HUES6 (cell line): ENCODE measurements at regions not wholly inside any gene's neighbourhood (a gene's known extent, or its start where the extent isn't known, plus 50 kb on each side); places are given as distances from the start of the nearest gene placed in this dataset.
A peak's percentile ranks its signal among the peaks of the same experiment; 100 is the strongest.

Experiments used
- H3K27ac ChIP-seq: 2 replicates; pipeline ENCODE4 v1.7.0; 2013; ENCODE audit warnings: low read depth, mild to moderate bottlenecking, low read length, inconsistent platforms
- H3K27me3 ChIP-seq: 2 replicates; pipeline ENCODE4 v1.6.1; 2013; ENCODE audit warnings: low read length; ENCODE audit not compliant: control insufficient read depth, insufficient read depth
- H3K36me3 ChIP-seq: 2 replicates; pipeline ENCODE4 v1.6.1; 2013; ENCODE audit warnings: low read length; ENCODE audit not compliant: control insufficient read depth, insufficient read depth
- H3K4me1 ChIP-seq: 2 replicates; pipeline ENCODE4 v1.6.1; 2013; ENCODE audit warnings: low read length; ENCODE audit not compliant: control insufficient read depth, insufficient read depth
- H3K4me3 ChIP-seq: 2 replicates; pipeline ENCODE4 v1.5.1; 2013; ENCODE audit warnings: low read depth, low read length
- H3K9ac ChIP-seq: one replicate; pipeline ENCODE4 v1.6.1; 2013; ENCODE audit warnings: mild to moderate bottlenecking, low read length
- H3K9me3 ChIP-seq: 2 replicates; pipeline ENCODE4 v1.6.1; 2013; ENCODE audit warnings: low read depth, low read length; ENCODE audit not compliant: control insufficient read depth, insufficient read depth

DNA sequence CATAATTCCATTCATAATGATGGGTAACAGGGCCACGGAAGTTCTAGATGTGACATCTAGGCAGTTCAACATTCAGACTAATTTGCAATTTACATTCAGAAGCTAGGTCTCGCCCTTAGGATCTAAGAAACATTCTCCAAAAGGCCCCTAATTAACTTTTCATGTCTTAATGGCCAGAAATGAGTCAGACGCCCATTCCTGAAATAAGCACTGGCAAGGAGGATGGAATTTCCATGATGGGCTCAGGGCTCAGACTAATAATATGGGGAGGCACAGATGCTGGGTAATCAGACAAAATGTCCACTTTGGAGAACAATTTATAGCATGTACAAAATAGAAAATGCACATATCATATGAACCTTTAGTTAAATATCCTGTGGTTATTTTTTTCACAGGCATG is 102.8 kb upstream of the RPS6KA3 start:
- H3K9me3 ChIP-seq = no peaks in the 10 kb centered on the region

GRCh38 chrX:20364238-20364637 is 97.5 kb upstream of the RPS6KA3 start:
- H3K27ac ChIP-seq = no peak overlapping the region
- H3K4me3 ChIP-seq = no peak overlapping the region
- peaks cover 3% of the 10 kb centered on the region; the same call in 1 of the 2 replicates for H3K27me3 ChIP-seq
- peaks cover 23% of the 10 kb centered on the region for H3K4me1 ChIP-seq
- H3K36me3 ChIP-seq = no peaks in the 10 kb centered on the region
- H3K9me3 ChIP-seq = no peaks in the 10 kb centered on the region
- no peak overlapping the region for H3K9ac ChIP-seq

More for the DNA sequence above, 102.8 kb upstream of the RPS6KA3 start:
- H3K4me1 ChIP-seq = no peaks in the 10 kb centered on the region; the same call in 1 of the 2 replicates
- H3K27me3 ChIP-seq = peaks cover 2% of the 10 kb centered on the region; the same call in 1 of the 2 replicates
- H3K4me3 ChIP-seq = no peak overlapping the region
- no peak overlapping the region for H3K9ac ChIP-seq
- no peaks in the 10 kb centered on the region for H3K36me3 ChIP-seq
- no peak overlapping the region for H3K27ac ChIP-seq

GRCh38 chrX:20363275-20363674 is 96.6 kb upstream of the RPS6KA3 start:
- H3K4me3 ChIP-seq = no peak overlapping the region
- no peaks in the 10 kb centered on the region for H3K9me3 ChIP-seq
- H3K4me1 ChIP-seq = peaks cover 23% of the 10 kb centered on the region
- peaks cover 3% of the 10 kb centered on the region; the same call in 1 of the 2 replicates for H3K27me3 ChIP-seq
- H3K36me3 ChIP-seq = no peaks in the 10 kb centered on the region
- H3K27ac ChIP-seq = no peak overlapping the region
- no peak overlapping the region for H3K9ac ChIP-seq

GRCh38 chrX:20362268-20363267 is 95.9 kb upstream of the RPS6KA3 start:
- Histone ChIP-seq H3K27ac (no peak overlapping the region; the same call in 1 of the 2 replicates), H3K9ac (no peak overlapping the region)

GRCh38 chrX:20361890-20362262 is 95.2 kb upstream of the RPS6KA3 start:
- Histone ChIP-seq H3K27me3 (peaks cover 3% of the 10 kb centered on the region; the same call in 1 of the 2 replicates), H3K4me3 (no peak overlapping the region), H3K27ac (no peak overlapping the region), H3K36me3 (no peaks in the 10 kb centered on the region), H3K9me3 (no peaks in the 10 kb centered on the region), H3K9ac (no peak overlapping the region), H3K4me1 (peaks cover 23% of the 10 kb centered on the region)

More at GRCh38 chrX:20362268-20363267, 95.9 kb upstream of the RPS6KA3 start:
- Histone ChIP-seq H3K27me3 (peaks cover 3% of the 10 kb centered on the region; the same call in 1 of the 2 replicates), H3K36me3 (no peaks in the 10 kb centered on the region), H3K4me1 (peaks cover 23% of the 10 kb centered on the region), H3K9me3 (no peaks in the 10 kb centered on the region), H3K4me3 (no peak overlapping the region)

DNA sequence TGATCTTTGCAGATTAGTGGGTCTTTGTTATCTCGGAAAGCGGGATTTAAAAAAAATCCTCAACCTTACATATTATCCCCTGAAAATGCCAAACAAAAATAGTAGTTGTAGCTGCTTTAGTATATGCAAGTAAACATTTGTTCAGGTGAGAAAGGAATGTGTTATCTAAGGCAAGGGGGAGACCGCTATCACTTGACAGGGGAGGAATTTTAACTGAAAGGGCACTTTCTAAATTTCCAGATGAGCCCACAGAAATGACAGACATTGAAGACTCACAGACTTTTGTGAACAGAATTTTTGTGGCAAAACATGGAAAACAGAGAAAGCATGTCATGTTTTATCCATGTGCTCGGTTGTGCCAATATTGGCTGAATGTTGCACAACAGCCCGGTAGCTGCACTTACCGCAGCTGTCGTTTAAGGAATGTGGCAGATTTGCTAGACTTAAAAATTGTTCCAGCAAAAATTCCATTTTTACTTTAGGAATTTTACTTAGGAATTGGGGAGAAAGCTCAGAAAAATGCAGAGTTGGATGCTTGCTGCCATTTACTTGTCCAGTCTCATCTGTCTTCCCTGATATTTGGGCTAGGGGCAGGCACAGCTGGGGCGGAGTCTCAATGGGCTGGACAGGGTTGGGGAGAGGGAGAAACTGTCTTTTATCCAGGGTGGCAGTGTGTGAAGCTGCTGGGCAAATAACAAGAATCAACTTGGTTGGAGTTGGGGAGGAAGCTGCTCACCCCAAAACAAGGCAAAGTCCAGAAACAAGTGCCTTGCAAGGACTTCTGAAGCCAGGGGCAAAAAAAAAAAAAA is 94.6 kb upstream of the RPS6KA3 start:
- H3K4me3 ChIP-seq = no peak overlapping the region
- peaks cover 3% of the 10 kb centered on the region; the same call in 1 of the 2 replicates for H3K27me3 ChIP-seq
- H3K9me3 ChIP-seq = no peaks in the 10 kb centered on the region
- H3K27ac ChIP-seq = peak overlapping the region; percentile 17; the same call in 1 of the 2 replicates
- peaks cover 23% of the 10 kb centered on the region for H3K4me1 ChIP-seq
- no peaks in the 10 kb centered on the region for H3K36me3 ChIP-seq
- H3K9ac ChIP-seq = no peak overlapping the region

DNA sequence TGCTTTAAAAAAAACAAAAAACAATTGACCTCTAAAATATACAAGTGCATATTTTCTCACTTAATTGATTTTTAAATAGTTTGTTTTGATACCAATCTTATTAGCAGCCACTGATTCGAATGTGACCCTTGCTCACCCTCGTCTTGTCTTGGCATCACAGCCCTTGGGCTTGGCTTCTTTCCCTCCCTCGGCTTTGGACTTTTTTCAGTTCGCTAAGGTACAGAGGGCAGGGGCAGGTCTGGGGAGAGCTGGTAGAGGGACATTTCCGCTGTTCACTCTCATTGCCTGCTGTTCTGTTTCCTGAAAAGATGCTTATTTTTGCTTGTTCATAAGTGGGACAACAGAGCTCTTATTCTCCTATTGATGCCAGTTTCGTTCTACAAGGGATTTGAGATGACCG is 88.5 kb upstream of the RPS6KA3 start:
- H3K27me3 ChIP-seq = peaks cover 4% of the 10 kb centered on the region; the same call in 1 of the 2 replicates
- no peak overlapping the region for H3K9ac ChIP-seq
- H3K4me3 ChIP-seq = no peak overlapping the region
- no peak overlapping the region for H3K27ac ChIP-seq
- H3K9me3 ChIP-seq = no peaks in the 10 kb centered on the region
- no peaks in the 10 kb centered on the region for H3K4me1 ChIP-seq
- H3K36me3 ChIP-seq = no peaks in the 10 kb centered on the region

- Histone ChIP-seq H3K27ac (no peak overlapping the region), H3K27me3 (peaks cover 8% of the 10 kb centered on the region; the same call in 1 of the 2 replicates), H3K4me3 (no peak overlapping the region), H3K36me3 (no peaks in the 10 kb centered on the region), H3K4me1 (no peaks in the 10 kb centered on the region), H3K9me3 (no peaks in the 10 kb centered on the region), H3K9ac (no peak overlapping the region)
Observed at GRCh38 chrX:20354505-20354904, 87.8 kb upstream of the RPS6KA3 start.

- H3K36me3 ChIP-seq = no peaks in the 10 kb centered on the region
- no peak overlapping the region for H3K27ac ChIP-seq
- H3K4me3 ChIP-seq = no peak overlapping the region
- H3K27me3 ChIP-seq = peaks cover 9% of the 10 kb centered on the region; the same call in 1 of the 2 replicates
- H3K9ac ChIP-seq = no peak overlapping the region
- no peaks in the 10 kb centered on the region for H3K9me3 ChIP-seq
- H3K4me1 ChIP-seq = no peaks in the 10 kb centered on the region
Observed at GRCh38 chrX:20352935-20353336, 86.2 kb upstream of the RPS6KA3 start.

GRCh38 chrX:20352504-20352903 is 85.8 kb upstream of the RPS6KA3 start:
- Histone ChIP-seq H3K4me3 (no peak overlapping the region), H3K9me3 (no peaks in the 10 kb centered on the region), H3K27ac (no peak overlapping the region), H3K36me3 (no peaks in the 10 kb centered on the region), H3K4me1 (no peaks in the 10 kb centered on the region), H3K9ac (no peak overlapping the region), H3K27me3 (peaks cover 13% of the 10 kb centered on the region; the same call in 1 of the 2 replicates)
